ENCODE measurements at regions not wholly inside any gene's neighbourhood (a gene's known extent, or its start where the extent isn't known, plus 50 kb on each side); places are given as distances from the start of the nearest gene placed in this dataset.

DNA sequence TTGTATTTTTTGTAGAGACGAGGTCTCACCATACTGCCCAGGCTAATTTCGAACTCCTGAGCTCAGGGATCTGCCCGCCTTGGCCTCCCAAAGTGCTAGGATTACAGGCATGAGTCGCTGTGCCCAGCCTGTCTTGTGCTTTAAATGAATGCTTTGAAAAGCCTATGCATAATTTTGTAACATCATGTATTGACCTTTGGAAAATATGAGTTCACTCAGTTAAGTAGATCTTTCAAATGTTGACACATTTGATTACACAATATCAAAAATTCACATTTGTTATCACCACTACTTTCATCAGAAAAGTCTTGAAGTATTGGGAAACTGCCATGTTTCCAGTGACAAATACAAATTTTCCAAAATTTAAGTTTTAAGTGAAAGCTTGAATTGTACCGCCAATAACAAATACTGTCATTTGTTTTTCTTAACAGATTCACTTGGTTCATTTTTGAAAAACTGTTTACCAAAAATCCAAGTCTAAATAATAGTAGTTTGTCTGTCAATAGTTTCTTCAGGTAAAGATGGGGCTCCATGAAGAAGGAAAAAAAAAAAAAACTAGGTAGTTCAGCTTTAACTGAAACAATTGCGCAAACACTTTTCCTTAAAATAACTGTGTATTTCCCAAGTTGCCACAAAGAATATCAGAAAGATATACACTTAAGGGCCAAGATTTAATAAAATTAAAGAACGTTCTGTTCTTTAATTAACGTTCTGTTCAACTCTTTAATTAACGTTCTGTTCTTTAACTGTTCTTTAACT, 233.2 kb upstream of the NR5A2 start:
- no peak overlapping the region for H3K4ac ChIP-seq (ENCODE audit: low read depth in 1 of 2, low read length in 2 of 2)
- no peak overlapping the region for H2BK12ac ChIP-seq (ENCODE audit: low read length in 2 of 2)
- H3K23ac ChIP-seq (ENCODE audit: low read length in 2 of 2) = no peak overlapping the region
- no peaks in the 10 kb centered on the region for H3K36me3 ChIP-seq (ENCODE audit: control insufficient read depth in 1 of 2, insufficient read depth in 2 of 2, low read depth in 1 of 2, low read length in 2 of 2)
- no peak overlapping the region for H2BK120ac ChIP-seq (ENCODE audit: low read depth, low read length)
- H3K14ac ChIP-seq (ENCODE audit: low read length in 2 of 2) = no peak overlapping the region
- H3K27me3 ChIP-seq (ENCODE audit: control insufficient read depth in 1 of 2, insufficient read depth in 1 of 2, low read length in 2 of 2) = no peaks in the 10 kb centered on the region
- no peak overlapping the region for H4K8ac ChIP-seq (ENCODE audit: low read length)
- H2BK5ac ChIP-seq (ENCODE audit: low read depth, low read length, poor library complexity, severe bottlenecking) = no peak overlapping the region
- no peak overlapping the region for H2AFZ ChIP-seq (ENCODE audit: low read depth, low read length)
- H2BK15ac ChIP-seq (ENCODE audit: low read depth, poor library complexity, severe bottlenecking) = no peak overlapping the region
- no peaks in the 10 kb centered on the region for H3K79me1 ChIP-seq (replicated peaks; ENCODE audit: low read length, poor library complexity, severe bottlenecking)
- WGBS = 90% methylated on average over 5 of the region's 9 CpGs
- H3K9ac ChIP-seq (ENCODE audit: low read length) = no peak overlapping the region
- no peaks in the 10 kb centered on the region for H3K4me1 ChIP-seq (ENCODE audit: control insufficient read depth, insufficient read depth, low read depth, low read length)
- no peak overlapping the region for H2AK5ac ChIP-seq (ENCODE audit: low read length, severe bottlenecking)
- no peaks in the 10 kb centered on the region for H3K9me3 ChIP-seq (ENCODE audit: control insufficient read depth, low read length)
- H4K91ac ChIP-seq (ENCODE audit: low read length) = no peak overlapping the region
- H3K4me3 ChIP-seq (ENCODE audit: insufficient read depth in 1 of 2, low read depth in 1 of 2, low read length in 2 of 2) = no peak overlapping the region
- H3K18ac ChIP-seq (ENCODE audit: low read depth in 1 of 2, low read length in 2 of 2) = no peak overlapping the region
- no peak overlapping the region for H3K4me2 ChIP-seq (ENCODE audit: low read length, poor library complexity, severe bottlenecking)
- no peak overlapping the region for H3K27ac ChIP-seq (ENCODE audit: low read length, poor library complexity, severe bottlenecking)
- DNase-seq = no peak

DNA sequence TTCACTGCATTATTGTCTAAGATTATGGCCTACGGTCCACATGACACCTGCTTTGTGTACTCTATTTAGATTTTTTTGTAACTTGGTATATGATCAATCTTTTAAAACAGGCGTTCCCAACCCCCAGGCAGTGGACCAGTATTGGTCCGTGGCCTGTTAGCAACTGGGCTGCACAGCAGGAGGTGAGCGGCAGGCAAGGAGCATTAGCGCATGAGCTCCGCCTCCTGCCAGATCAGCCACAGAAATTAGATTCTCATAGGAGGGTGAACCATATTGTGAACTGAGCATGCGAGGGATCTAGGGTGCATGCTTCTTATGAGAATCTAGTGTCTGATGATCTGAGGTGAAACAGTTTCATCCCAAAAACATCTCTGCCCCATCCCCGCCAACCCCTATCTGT, 228.4 kb upstream of the NR5A2 start:
- Histone ChIP-seq H3K4ac (ENCODE audit: low read depth in 1 of 2, low read length in 2 of 2) (no peak overlapping the region), H2BK120ac (ENCODE audit: low read depth, low read length) (no peak overlapping the region)

DNA sequence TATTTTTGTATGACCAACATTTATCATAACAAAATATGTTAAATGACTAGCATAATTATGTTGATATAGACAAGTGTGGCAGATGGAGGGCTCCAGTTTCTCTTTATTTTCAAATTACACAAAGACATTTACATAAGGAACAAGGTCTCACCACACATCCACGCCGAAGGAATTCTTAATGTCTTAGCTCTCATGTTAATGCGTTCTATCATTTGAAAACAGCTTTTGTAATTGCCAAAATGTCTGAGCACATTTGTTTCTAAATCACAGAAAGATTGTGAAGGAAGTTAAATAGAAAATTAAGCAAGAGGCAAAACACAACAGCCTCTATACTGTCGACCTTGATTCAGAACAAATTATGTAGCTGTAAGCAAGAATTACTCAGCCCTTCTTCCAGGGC, 223.0 kb upstream of the NR5A2 start:
- Histone ChIP-seq H3K36me3 (ENCODE audit: control insufficient read depth in 1 of 2, insufficient read depth in 2 of 2, low read depth in 1 of 2, low read length in 2 of 2) (no peaks in the 10 kb centered on the region), H3K4me3 (ENCODE audit: insufficient read depth in 1 of 2, low read depth in 1 of 2, low read length in 2 of 2) (no peak overlapping the region)
- 100% methylated on average over 2 of the region's 4 CpGs for WGBS

More for the DNA sequence above, 228.4 kb upstream of the NR5A2 start:
- Histone ChIP-seq H3K4me3 (ENCODE audit: insufficient read depth in 1 of 2, low read depth in 1 of 2, low read length in 2 of 2) (no peak overlapping the region), H3K23ac (ENCODE audit: low read length in 2 of 2) (no peak overlapping the region), H2BK15ac (ENCODE audit: low read depth, poor library complexity, severe bottlenecking) (no peak overlapping the region), H2BK12ac (ENCODE audit: low read length in 2 of 2) (no peak overlapping the region), H3K27ac (ENCODE audit: low read length, poor library complexity, severe bottlenecking) (no peak overlapping the region), H3K14ac (ENCODE audit: low read length in 2 of 2) (no peak overlapping the region), H3K4me1 (ENCODE audit: control insufficient read depth, insufficient read depth, low read depth, low read length) (no peaks in the 10 kb centered on the region), H3K27me3 (ENCODE audit: control insufficient read depth in 1 of 2, insufficient read depth in 1 of 2, low read length in 2 of 2) (no peaks in the 10 kb centered on the region), H3K18ac (ENCODE audit: low read depth in 1 of 2, low read length in 2 of 2) (no peak overlapping the region), H2AFZ (ENCODE audit: low read depth, low read length) (no peak overlapping the region), H3K9ac (ENCODE audit: low read length) (no peak overlapping the region), H4K91ac (ENCODE audit: low read length) (no peak overlapping the region), H3K36me3 (ENCODE audit: control insufficient read depth in 1 of 2, insufficient read depth in 2 of 2, low read depth in 1 of 2, low read length in 2 of 2) (no peaks in the 10 kb centered on the region), H3K4me2 (ENCODE audit: low read length, poor library complexity, severe bottlenecking) (no peak overlapping the region), H2AK5ac (ENCODE audit: low read length, severe bottlenecking) (no peak overlapping the region), H3K9me3 (ENCODE audit: control insufficient read depth, low read length) (no peaks in the 10 kb centered on the region), H2BK5ac (ENCODE audit: low read depth, low read length, poor library complexity, severe bottlenecking) (no peak overlapping the region), H3K79me1 (replicated peaks; ENCODE audit: low read length, poor library complexity, severe bottlenecking) (no peaks in the 10 kb centered on the region), H4K8ac (ENCODE audit: low read length) (no peak overlapping the region)
- DNase-seq = no peak
- 61% methylated on average over 5 of the region's 8 CpGs for WGBS

DNA sequence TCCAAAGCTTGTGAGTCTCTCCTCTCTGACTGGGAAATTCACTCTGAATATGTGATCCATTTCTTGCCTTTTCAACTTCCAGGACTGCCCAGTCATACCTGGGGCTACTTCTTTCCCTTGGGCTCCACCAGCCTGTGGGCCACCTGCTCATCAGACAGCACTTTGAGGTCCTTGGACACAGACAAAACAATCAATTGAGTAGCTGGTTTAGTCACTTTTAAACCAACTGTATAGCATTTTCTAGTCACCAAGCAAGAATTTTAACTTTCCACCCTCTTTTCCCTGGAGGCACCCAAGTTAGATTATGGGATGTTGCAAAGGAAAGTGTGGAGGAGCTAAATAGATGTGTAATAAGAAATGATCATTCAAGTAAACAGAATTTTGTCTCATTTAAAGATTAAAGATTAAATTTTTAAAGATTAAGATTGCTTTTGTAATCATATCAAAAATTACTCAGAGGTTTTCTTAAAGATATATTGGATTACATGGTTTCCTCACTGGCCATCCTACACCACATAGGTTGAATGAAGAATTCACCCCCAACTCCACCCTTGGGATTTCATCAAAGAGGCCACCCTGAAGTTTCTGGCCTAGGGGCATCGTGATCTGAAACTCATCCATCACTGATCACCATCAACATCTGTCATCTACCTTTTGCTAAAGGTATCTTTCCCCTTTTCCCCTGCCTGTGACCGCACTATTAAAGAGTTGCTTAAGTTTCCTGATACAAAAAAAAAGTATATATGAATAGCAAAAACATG, 219.2 kb upstream of the NR5A2 start:
- H3K14ac ChIP-seq (ENCODE audit: low read length in 2 of 2) = no peak overlapping the region
- H3K23ac ChIP-seq (ENCODE audit: low read length in 2 of 2) = no peak overlapping the region
- H4K8ac ChIP-seq (ENCODE audit: low read length) = no peak overlapping the region
- no peak overlapping the region for H3K18ac ChIP-seq (ENCODE audit: low read depth in 1 of 2, low read length in 2 of 2)
- WGBS = 85% methylated on average over 1 of the region's 2 CpGs
- no peak overlapping the region for H3K9ac ChIP-seq (ENCODE audit: low read length)
- no peak overlapping the region for H2BK120ac ChIP-seq (ENCODE audit: low read depth, low read length)
- no peak overlapping the region for H3K4ac ChIP-seq (ENCODE audit: low read depth in 1 of 2, low read length in 2 of 2)
- H2AFZ ChIP-seq (ENCODE audit: low read depth, low read length) = no peak overlapping the region
- DNase-seq = no peak
- H2BK15ac ChIP-seq (ENCODE audit: low read depth, poor library complexity, severe bottlenecking) = no peak overlapping the region
- H2BK5ac ChIP-seq (ENCODE audit: low read depth, low read length, poor library complexity, severe bottlenecking) = no peak overlapping the region
- H3K79me1 ChIP-seq (replicated peaks; ENCODE audit: low read length, poor library complexity, severe bottlenecking) = no peaks in the 10 kb centered on the region
- H3K4me2 ChIP-seq (ENCODE audit: low read length, poor library complexity, severe bottlenecking) = no peak overlapping the region
- H3K4me1 ChIP-seq (ENCODE audit: control insufficient read depth, insufficient read depth, low read depth, low read length) = no peaks in the 10 kb centered on the region
- no peaks in the 10 kb centered on the region for H3K9me3 ChIP-seq (ENCODE audit: control insufficient read depth, low read length)
- H2BK12ac ChIP-seq (ENCODE audit: low read length in 2 of 2) = no peak overlapping the region
- no peak overlapping the region for H3K4me3 ChIP-seq (ENCODE audit: insufficient read depth in 1 of 2, low read depth in 1 of 2, low read length in 2 of 2)
- no peak overlapping the region for H2AK5ac ChIP-seq (ENCODE audit: low read length, severe bottlenecking)
- no peaks in the 10 kb centered on the region for H3K27me3 ChIP-seq (ENCODE audit: control insufficient read depth in 1 of 2, insufficient read depth in 1 of 2, low read length in 2 of 2)
- no peak overlapping the region for H4K91ac ChIP-seq (ENCODE audit: low read length)
- H3K27ac ChIP-seq (ENCODE audit: low read length, poor library complexity, severe bottlenecking) = no peak overlapping the region
- H3K36me3 ChIP-seq (ENCODE audit: control insufficient read depth in 1 of 2, insufficient read depth in 2 of 2, low read depth in 1 of 2, low read length in 2 of 2) = no peaks in the 10 kb centered on the region

More for the DNA sequence above, 223.0 kb upstream of the NR5A2 start:
- Histone ChIP-seq H2BK15ac (ENCODE audit: low read depth, poor library complexity, severe bottlenecking) (no peak overlapping the region), H4K8ac (ENCODE audit: low read length) (no peak overlapping the region), H3K18ac (ENCODE audit: low read depth in 1 of 2, low read length in 2 of 2) (no peak overlapping the region), H3K4me2 (ENCODE audit: low read length, poor library complexity, severe bottlenecking) (no peak overlapping the region), H2AK5ac (ENCODE audit: low read length, severe bottlenecking) (no peak overlapping the region), H3K14ac (ENCODE audit: low read length in 2 of 2) (no peak overlapping the region), H2AFZ (ENCODE audit: low read depth, low read length) (no peak overlapping the region), H3K23ac (ENCODE audit: low read length in 2 of 2) (no peak overlapping the region), H3K79me1 (replicated peaks; ENCODE audit: low read length, poor library complexity, severe bottlenecking) (no peaks in the 10 kb centered on the region), H3K4ac (ENCODE audit: low read depth in 1 of 2, low read length in 2 of 2) (no peak overlapping the region), H3K9ac (ENCODE audit: low read length) (no peak overlapping the region), H3K9me3 (ENCODE audit: control insufficient read depth, low read length) (no peaks in the 10 kb centered on the region), H4K91ac (ENCODE audit: low read length) (no peak overlapping the region), H3K27ac (ENCODE audit: low read length, poor library complexity, severe bottlenecking) (no peak overlapping the region), H2BK12ac (ENCODE audit: low read length in 2 of 2) (no peak overlapping the region), H2BK120ac (ENCODE audit: low read depth, low read length) (no peak overlapping the region), H3K27me3 (ENCODE audit: control insufficient read depth in 1 of 2, insufficient read depth in 1 of 2, low read length in 2 of 2) (no peaks in the 10 kb centered on the region), H3K4me1 (ENCODE audit: control insufficient read depth, insufficient read depth, low read depth, low read length) (no peaks in the 10 kb centered on the region), H2BK5ac (ENCODE audit: low read depth, low read length, poor library complexity, severe bottlenecking) (no peak overlapping the region)
- DNase-seq = no peak

Data from mesenchymal stem cell (in vitro differentiated cells and primary cell).